ENCODE measurements at regions not wholly inside any gene's neighbourhood (a gene's known extent, or its start where the extent isn't known, plus 50 kb on each side); places are given as distances from the start of the nearest gene placed in this dataset.

- H3K4me3 ChIP-seq: no peak overlapping the region
- H3K4me1 ChIP-seq (ENCODE audit: low read depth): no peaks in the 10 kb centered on the region
- no peak for ATAC-seq
- H3K9me3 ChIP-seq: no peaks in the 10 kb centered on the region
- no peak for TF ChIP-seq CTCF (IDR thresholded peaks at IDR 0.05)
- no peak for DNase-seq
- intact Hi-C loops (cut with DNase I, micrococcal nuclease): no loop called here
- no peaks in the 10 kb centered on the region for H3K36me3 ChIP-seq (ENCODE audit: low read depth)
Measured at GRCh38 chr2:15048000-15048399, 415.5 kb downstream of the LRATD1 start.

GRCh38 chr2:15049096-15049993, 416.8 kb downstream of the LRATD1 start:
- ATAC-seq (no peak), DNase-seq (no peak)
- H3K4me3 ChIP-seq: no peak overlapping the region
- H3K36me3 ChIP-seq (ENCODE audit: low read depth): no peaks in the 10 kb centered on the region
- no peaks in the 10 kb centered on the region for H3K9me3 ChIP-seq
- TF ChIP-seq CTCF (IDR thresholded peaks at IDR 0.05): no peak
- no peaks in the 10 kb centered on the region for H3K4me1 ChIP-seq (ENCODE audit: low read depth)
- intact Hi-C loops (cut with DNase I, micrococcal nuclease): no loop called here

- Histone ChIP-seq H3K4me1 (ENCODE audit: low read depth) (no peaks in the 10 kb centered on the region), H3K4me3 (no peak overlapping the region), H3K9me3 (no peaks in the 10 kb centered on the region), H3K36me3 (ENCODE audit: low read depth) (no peaks in the 10 kb centered on the region)
- intact Hi-C loops (cut with DNase I, micrococcal nuclease): no loop called here
- ATAC-seq (no peak), DNase-seq (no peak)
- TF ChIP-seq CTCF (IDR thresholded peaks at IDR 0.05): no peak
Measured at GRCh38 chr2:15050483-15050882, 418.0 kb downstream of the LRATD1 start.

GRCh38 chr2:15053542-15053941, 421.0 kb downstream of the LRATD1 start:
- intact Hi-C loops (cut with DNase I, micrococcal nuclease): no loop called here
- no peaks in the 10 kb centered on the region for H3K36me3 ChIP-seq (ENCODE audit: low read depth)
- TF ChIP-seq CTCF (IDR thresholded peaks at IDR 0.05): no peak
- ATAC-seq: no peak
- no peak for DNase-seq
- no peaks in the 10 kb centered on the region for H3K4me1 ChIP-seq (ENCODE audit: low read depth)
- no peak overlapping the region for H3K4me3 ChIP-seq
- H3K9me3 ChIP-seq: no peaks in the 10 kb centered on the region

GRCh38 chr2:15058015-15058720, 425.7 kb downstream of the LRATD1 start:
- H3K36me3 ChIP-seq (ENCODE audit: low read depth): no peaks in the 10 kb centered on the region
- TF ChIP-seq CTCF (IDR thresholded peaks at IDR 0.05): no peak
- no peak overlapping the region for H3K4me3 ChIP-seq
- no peaks in the 10 kb centered on the region for H3K4me1 ChIP-seq (ENCODE audit: low read depth)
- ATAC-seq (no peak), DNase-seq (no peak)
- H3K9me3 ChIP-seq: no peaks in the 10 kb centered on the region
- intact Hi-C loops (cut with DNase I, micrococcal nuclease): no loop called here

All from mucosa of descending colon (tissue), 3 donors.